ENCODE measurements at regions not wholly inside any gene's neighbourhood (a gene's known extent, or its start where the extent isn't known, plus 50 kb on each side); places are given as distances from the start of the nearest gene placed in this dataset.

DNA sequence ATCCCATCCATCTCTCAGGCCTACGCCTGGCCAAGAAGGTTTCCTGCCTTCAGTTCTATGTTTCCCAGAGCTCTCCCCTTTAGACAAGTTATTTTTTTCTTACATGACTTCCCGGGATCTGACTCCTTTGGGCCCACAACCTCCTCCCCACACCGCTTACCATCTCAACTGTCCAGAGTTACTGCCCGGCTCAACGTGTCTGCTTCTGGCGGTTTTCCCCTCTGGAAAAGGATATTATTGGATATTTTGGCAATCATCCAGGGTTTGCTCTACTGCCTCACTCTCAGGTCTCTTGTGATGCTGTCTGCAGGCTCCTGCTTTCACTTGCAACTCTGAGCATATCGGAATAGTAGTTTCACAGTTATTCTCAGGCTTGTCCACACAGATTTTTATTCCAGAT is 318.2 kb upstream of the CAMK1G start:
- DNase-seq (ENCODE audit: low read depth in 2 of 2) = no peak

DNA sequence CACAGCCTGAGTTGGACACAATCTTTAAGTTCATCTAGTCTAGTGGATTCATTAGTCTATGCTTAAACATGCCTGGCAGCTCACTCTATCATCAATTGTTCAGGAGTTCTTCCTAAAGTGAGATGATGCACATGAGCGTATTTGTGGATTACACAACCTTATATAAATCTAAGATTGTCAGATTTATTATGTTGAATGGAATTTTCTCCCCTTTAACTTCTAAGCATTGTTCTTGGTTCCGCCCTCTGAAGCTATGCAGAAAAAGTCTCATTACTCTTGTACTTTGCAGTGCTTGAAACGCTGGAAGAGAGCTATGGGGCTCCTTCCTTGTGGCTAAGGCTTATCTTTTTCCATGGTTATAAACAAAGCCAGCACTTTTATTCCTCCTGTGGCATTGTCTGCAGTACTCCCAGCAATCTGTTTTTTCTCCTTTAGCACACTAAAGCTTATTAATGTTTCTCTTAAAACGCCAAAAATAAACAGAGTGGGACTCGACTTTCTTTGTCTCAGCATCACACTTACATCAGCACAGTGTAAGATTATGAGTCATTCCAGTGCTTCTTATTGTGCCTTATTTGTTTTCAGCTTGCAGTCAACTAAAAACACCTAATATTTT is 316.8 kb upstream of the CAMK1G start:
- no peak for DNase-seq (ENCODE audit: low read depth in 2 of 2)

DNA sequence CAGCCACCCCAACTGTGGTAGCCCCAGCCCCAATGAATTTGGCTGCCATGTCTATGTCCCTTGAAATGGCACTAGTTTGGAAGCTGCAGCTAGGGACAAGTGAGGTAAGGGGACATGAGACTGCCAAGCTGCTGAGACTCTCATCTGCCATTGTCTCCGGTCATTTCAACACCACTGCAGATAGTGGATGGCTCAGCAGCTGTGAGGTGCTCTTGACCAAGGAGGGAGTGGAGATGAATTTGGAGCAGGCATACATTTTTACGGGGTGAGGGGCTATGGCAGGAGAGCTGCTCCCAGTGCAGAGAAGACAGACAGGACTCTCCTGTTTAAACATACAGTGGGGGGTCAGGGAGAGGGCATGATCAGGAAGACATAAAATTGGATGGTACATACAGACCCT is 315.5 kb upstream of the CAMK1G start:
- no peak for DNase-seq (ENCODE audit: low read depth in 2 of 2)

DNA sequence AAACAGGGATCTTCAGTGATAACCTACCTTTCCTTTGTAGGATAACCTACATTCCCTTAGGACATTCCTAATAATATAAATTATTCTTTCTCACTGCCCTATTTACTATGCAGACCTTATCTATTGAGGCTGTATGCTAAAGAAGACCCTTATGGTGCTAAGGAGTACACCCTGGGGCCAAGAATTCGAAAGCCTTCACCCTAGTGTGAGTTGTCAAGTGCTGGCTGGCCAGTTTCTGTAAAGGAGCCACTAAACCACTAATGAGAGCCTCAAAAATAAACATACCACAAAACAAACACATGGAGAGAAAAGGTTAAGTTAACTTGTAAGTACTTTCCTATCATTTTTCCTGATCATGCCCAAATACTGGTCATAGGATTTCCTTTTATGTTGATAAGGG is 315.0 kb upstream of the CAMK1G start:
- no peak for DNase-seq (ENCODE audit: low read depth in 2 of 2)

DNA sequence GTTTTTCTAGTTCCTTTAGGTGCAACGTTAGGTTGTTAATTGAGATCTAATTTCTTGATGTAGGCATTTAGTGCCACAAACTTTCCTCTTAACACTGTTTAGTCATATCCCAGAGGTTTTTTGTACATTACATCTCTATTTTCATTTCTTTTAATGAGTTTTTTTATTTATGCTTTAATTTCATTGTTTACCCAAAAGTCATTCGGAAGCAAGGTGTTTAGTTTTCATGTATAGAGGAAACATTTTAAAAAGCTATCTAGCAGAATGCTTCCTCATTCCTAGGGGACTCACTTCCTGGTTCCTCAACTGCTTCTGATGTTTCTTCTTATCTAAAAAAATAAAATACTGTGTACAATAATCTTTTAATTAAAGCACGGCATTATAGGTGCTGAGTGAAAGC is 307.2 kb upstream of the CAMK1G start:
- DNase-seq (ENCODE audit: low read depth in 2 of 2) = no peak

DNA sequence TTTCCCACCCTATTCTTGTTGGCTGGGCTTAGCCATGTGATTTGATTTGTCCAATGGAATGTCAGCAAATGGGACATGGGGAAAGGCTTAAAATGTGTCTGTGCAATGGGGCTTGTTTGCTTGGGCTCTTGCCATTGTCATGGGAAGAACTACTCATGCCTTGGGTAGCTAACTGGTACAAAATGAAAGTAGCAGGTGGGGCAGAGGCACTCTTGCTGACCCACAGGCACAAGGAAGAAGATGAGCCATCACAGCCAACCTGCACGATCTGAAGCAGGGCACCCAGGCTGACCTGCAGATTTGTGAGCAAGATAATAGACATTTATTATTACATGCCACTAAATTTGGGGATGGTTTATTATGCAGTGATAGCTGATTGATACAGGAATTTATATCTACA is 305.9 kb upstream of the CAMK1G start:
- DNase-seq (ENCODE audit: low read depth in 2 of 2) = no peak

DNA sequence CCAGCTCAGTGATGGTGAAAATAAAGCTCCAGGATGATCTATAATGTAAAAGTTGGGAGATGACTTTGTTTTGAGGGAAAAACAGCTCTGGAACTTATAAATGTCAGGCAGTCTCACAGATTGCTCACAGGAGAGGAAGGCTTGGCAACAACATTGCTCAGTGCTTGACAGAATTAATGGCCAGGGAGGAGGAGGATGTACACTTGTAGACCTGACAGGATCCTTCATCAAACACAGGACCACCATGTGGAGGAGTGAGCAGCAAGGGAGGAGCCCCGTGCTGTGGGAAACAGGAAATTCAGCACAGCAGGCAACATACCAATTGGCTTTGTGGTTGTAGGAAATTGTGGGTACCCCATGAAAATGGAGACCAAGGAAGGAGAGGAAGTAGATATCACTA is 291.8 kb upstream of the CAMK1G start:
- no peak for DNase-seq (ENCODE audit: low read depth in 2 of 2)

DNA sequence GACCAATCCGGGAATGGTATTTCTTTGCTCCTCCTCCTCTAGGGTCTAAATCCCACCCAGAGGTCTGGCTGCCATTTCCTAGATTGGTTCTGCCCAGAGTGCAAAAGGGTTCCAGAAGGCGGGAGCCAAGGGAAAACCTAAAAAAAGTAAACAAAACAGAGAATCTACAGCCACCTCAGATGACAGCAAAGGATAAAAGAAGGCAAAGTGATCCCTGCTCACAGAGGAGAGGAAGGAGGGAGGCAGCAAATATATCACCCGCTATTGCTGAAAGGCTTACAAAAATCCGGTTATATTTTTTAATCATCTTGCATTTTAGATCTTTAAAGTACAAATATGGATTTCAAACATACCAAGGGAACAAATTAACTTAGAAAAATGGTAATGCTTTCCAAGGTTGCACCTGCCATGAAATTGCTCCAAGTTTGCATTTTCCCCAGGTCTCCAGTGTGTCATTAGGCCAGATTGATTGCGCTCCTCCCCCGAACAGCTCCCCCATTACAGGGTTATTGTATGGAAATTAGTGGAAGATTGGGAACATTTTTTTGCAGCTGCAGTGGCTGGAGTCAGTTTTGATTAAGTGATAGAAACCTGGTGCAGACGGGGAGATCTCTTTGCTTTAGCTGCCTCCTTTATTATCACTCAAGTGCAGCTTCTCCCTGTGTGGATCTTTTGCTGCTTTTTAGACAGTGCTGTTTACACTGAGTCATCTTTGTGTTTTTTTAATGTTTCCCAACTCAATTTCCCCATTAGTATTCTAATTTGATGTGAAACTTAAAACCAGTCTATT is 280.5 kb upstream of the CAMK1G start:
- no peak for DNase-seq (ENCODE audit: low read depth in 2 of 2)

DNA sequence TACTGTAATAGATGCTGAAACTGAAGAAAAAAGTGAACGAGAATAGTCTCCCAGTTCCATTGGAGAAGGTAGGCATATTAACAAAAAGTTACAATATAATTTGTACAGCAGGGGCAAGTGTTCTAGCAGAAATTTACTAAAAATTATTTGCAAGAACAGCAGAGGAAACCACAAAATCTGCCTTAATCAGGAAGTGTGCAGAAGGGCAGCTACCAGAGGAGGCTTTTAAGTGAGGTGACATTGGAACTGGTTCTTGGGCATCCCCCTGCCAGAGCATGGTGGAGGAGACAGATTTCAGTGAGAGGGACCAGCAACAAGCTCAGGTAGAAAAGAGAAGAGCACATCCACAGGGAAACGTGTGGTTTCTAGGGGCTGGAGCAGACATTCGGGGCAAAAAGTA is 279.3 kb upstream of the CAMK1G start:
- no peak for DNase-seq (ENCODE audit: low read depth in 2 of 2)

DNA sequence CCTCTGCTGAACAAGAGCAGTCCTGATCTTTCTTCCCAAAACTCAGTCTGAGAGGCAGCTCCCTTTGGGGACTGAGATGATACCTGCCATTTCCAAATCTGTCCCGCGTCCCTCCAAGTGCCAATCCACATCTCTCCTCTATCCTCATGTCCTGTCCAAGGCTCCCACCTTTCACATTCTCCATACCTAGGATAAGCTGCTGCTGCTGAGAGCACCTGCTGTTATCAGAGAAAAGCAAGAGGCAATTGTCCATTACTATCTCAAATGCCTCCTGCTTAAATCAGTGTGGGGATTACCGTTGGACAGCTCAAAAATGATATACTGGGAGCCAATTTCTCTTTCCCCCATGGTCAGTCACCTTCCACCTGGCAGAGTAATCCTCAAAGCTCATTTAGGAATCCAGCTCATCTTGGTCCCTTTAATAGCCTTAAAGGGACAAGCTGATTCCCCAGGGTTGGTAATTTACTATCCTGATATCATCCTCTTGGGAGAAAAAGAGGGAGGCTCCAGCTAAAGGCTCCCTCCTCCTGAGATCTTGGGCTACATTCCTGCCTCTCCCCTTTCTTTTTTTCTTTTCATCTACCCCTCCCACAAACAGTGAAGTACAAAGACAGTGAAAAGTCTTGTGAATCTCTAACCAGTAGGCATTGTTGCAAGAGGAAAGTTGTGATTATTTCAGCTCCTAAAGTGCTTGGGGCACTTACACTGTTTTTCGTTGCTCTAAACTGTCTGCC is 278.1 kb upstream of the CAMK1G start:
- DNase-seq (ENCODE audit: low read depth in 2 of 2) = no peak

DNA sequence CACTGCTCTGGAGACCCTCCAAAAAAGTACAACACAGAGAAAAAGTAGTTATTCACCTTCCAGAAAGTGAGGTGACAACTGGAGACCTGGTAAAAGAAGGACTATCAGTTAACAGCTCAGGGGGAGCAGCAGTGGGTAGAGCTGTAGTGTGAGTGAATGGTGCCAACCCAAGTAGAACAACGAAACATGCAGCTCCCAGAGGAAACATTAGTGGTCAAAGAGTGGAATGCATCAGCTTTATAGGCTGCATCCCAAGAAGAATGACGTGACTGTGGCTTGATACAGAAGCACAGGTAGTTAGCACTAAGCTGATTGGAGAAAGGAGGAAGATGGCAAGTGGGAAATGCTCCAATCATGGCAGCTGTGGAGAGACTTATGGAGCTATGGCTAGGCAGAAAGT is 275.7 kb upstream of the CAMK1G start:
- DNase-seq (ENCODE audit: low read depth in 2 of 2) = no peak

DNA sequence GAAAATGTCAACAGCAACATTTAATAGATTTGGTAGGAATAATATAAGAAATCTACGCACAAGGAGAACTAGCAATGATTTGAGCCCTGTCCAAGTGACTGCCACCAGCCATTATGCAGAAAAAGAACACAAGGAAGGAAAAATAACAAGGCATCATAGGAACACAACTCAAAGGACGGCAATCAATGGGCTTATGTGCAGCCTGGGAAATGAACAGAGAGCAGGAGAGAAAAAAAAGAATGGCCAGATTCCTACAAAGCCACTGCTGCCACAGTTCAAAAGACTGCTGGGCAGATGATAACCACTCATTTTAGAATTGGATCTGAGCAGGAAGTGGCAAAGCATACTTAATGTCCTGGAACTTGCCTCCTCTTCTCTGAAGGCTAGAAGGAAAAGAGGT is 274.3 kb upstream of the CAMK1G start:
- DNase-seq (ENCODE audit: low read depth in 2 of 2) = no peak

DNA sequence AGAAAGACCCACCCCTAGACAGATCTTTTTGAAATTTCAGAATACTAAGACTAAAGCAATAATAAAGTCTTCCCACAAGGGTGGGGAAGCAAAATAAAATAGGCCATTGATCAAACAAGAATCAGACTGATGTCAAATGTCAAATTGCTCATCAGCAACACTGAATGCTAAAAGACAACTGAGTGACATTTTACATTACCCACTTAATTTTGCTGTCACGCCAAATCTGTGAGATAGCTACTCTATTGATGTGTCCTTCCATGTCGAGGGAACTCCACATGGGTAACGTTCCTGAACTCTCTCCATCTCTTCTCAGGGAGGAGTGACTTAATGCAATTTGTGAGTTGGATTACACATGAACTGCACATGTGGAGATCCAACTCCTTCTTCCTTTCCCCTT is 271.7 kb upstream of the CAMK1G start:
- no peak for DNase-seq (ENCODE audit: low read depth in 2 of 2)

DNA sequence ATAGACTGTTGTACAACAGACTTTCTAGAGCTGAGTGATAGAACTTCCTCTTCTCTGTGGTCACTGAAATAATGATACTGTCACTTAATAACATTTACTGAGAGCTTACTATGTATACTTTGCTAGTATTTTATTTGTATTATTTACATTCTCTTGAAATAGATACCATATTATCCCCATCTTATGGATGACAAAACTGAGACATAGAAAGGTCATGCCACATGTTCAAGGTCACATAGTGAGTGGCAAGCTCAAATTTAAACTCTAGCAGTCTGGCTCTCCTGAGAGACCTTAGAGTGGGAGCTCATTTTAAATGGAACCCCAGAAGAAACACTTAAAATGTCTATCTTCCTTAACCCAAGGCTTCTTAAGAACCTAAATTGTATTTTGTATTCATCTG is 266.6 kb upstream of the CAMK1G start:
- DNase-seq (ENCODE audit: low read depth in 2 of 2) = no peak

DNA sequence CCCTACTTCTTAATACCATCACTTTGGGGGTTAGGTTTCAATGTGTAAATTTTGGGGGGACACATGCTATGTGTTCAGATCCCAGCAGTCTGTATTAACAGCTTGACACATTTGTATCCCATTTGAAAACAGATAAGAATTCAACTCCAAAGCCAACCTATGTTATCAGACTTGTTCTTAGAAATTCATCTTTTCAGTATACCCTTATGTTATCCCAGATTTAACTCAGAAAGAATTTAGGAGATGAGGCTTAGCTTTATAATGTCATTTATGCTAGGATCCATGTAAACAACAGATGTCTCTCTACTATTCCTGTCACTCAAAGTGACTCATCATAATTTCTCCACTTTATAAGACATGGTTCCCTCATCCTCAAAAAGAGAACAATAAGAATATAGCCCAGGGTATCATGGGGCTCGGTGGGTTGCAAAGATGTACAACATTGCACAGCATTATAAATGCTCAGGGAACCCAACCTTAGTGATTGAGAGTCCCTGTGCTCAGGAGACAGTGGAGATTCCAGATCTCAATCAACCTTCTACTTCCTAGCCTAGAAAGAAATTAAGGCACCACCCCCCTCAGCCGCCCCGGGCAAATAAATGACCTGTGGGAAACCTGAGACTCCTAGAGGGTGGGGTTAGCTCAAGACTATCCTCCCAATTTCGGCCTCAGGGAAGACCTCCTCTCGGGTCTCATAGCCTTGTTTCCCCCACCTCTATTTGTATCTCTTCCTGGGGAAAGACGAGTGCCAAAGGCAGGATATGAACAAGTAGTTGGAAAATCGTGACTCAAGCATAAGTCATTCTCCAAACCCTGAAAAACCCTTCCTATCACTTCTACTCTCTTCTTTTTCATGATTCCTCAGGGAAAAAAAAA is 265.1 kb upstream of the CAMK1G start:
- no peak for DNase-seq (ENCODE audit: low read depth in 2 of 2)

DNA sequence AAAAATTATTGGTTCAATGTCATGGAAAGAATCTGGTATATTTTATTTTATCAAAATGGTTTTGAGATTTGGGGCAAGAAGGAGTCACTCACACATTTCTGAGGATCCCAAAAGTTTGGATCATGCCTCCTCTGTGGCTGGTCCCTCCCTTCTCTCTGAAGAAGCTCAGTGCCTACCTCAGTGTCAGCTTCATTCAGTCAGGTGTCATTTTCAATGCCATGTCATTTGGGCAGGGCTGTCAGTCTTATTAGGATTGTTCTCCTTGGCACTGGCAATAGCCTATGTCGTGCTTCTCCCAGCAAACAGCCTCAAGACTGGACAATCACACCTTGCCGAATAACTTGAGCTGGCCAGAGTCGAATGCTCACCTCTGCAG is 264.5 kb upstream of the CAMK1G start:
- DNase-seq (ENCODE audit: low read depth in 2 of 2) = no peak

DNA sequence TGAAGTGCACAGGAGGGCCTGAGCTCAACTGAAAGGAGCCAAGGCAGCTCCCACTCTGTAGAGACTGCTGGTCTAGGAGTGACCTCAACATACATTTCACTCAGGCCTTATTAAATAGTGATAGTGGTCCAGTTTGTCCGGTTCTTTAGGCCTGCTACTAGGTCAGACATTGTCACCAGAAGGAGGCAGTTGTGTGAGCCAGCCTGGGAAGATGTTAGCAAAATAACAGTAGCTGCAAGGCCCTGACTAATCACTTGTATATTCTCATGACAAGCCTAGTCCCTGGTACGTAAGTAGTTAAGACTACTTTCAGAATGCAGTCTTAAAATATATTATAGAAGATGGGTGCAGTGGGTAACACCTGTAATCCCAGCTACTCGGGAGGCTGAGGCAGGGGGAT is 264.0 kb upstream of the CAMK1G start:
- DNase-seq (ENCODE audit: low read depth in 2 of 2) = no peak

DNA sequence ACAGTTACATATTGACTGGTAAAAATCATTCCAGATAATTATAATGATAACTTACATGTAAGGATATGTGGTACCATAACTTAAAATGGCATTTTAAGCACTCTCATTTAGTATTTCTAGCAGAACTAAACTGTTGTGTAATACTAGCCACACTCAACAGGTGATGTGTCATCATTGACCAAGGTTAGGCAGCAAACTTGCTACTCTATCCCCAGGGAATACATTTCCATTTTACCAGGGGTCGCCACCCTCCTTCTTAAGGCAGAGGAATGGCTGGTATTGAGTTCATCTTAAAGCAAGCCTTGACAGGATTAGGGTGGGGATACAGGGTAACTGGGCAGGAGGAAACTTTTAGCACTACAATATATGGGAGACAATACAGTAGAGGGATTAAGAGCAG is 259.8 kb upstream of the CAMK1G start:
- DNase-seq (ENCODE audit: low read depth in 2 of 2) = no peak

DNA sequence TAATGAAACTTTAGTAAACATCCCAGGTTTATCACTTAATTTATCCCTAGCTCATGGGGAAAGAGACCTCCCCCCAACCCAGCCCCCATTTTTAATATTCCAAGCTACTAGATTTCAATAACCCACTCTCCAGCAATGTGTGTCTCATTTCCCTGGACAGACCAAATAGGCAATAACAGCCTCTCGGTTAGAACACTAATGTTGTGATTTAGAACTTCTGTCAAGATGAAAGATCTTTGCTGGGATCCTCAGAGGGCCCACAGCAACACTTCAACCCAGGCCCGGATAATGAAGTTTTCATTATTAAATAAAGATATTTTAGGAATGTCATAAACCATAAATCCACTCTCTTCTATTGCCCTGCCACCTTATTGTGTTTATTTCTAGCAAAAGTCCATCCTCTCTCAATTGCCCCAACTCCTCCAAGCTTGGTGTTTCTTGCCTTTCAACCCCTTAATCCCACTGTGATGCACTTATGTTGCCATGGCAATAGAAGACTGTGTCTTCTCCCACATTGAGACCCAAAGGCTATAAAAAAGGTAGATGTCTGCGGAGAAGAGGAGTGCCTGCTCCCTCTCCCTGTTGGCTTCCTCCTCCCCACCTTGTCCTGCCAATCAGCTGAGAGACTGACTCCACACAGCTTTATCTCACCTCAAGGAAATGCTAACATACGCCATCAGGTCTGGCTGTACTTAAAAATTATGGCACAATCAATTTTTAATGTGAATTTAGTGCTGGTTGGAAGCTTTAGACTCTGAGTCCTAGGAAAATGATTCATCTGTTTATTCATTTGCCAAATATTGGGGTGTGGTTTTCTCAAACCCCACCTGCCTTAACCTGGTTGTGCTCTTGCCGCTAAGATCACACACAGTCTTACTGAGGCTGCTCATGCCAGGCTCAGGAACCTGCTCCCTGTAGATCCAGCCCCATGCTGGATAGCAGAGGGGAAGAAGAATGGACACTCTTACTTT is 258.3 kb upstream of the CAMK1G start:
- no peak for DNase-seq (ENCODE audit: low read depth in 2 of 2)

DNA sequence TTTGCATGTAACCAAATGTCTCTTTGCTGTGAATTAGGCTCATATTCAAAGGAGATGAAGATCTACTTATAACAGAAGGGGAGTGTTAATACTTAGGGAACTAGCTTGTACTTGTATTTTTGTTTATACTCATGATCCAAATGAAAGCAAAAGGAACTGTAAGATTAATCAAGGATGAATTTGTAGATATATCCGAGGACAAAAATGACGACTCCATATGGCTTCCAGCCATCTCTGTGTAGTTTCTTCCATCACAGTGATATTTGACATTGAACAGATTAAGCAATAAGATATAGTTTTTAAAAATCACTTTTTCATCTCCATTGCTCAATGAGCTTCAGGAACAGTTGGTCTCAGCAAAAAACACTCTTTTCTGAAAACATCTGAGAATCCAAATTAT is 257.4 kb upstream of the CAMK1G start:
- DNase-seq (ENCODE audit: low read depth in 2 of 2) = no peak

DNA sequence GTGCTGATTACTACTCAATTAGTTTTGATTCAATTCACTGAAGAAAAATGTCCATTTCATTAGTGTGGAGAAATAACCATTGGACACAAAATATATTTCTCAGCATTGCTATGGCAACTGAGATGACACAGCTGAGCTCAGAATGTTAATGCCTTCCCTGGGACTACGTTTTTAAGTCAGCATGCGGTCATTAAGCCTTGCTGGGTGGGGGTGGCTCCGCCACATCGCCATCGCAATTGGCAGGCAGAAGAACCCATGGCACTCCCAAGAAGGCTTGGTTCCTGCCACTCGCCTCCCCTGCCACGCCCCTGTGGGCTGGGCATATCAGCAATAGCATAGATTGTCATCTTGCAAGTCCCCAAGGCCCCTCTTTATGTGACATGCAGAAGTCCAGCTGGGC is 256.7 kb upstream of the CAMK1G start:
- no peak for DNase-seq (ENCODE audit: low read depth in 2 of 2)
